Forelimb muscle (tissue), 1 donor: ENCODE measurements at regions not wholly inside any gene's neighbourhood (a gene's known extent, or its start where the extent isn't known, plus 50 kb on each side); places are given as distances from the start of the nearest gene placed in this dataset.

Experiments used
- DNase-seq: peaks from one replicate; pipeline ENCODE4 v3.0.0-alpha.2; 2013; ENCODE audit warnings: low read depth

DNA sequence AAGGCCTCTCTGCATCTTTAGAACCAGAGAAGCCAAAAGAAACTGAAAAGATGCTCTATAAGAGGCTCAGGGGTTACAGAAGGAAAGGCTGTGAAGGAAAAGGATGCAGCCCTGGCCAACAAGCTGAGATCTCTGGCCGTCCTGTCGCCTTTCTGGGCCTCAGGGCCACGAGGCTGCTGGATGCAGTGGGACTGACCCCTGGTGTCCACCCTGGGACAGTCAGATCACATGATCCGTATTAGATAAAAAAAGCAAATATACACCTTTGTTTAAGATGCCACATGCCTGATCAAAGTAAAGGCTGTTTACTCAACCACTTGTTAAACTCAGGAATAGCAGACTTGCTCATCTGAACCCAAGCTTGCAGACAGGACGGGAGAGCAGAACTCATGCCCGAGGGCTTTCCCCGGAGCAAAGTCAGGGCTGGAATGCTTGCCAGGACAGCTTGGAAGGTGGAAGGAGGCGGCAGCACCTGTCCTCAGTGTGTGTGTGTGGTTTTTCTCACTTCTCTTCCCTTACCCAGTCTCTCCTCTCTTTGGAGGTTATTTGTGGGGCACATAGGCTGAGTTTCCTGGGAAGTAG lies 206.5 kb upstream of the TSHZ3 start:
- no peak for DNase-seq

DNA sequence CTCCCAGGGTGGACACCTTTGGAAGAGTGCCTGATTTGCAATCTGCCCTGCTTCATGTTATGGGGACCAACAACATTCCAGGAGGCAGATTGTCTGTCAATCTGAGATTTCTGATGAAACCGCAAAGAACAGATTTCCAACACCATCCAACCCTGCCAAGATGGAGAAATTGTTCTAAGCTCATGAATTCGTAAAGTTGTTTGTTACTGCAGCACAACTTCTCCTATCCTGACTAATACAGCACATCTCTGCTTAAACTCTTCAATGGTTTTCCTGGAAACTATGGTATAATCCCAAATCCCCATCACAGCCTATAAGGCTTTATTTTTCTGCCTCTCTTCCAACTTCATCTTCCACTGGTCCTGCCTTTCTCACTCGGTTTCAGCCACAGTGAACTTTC lies 210.3 kb upstream of the TSHZ3 start:
- DNase-seq: no peak

DNA sequence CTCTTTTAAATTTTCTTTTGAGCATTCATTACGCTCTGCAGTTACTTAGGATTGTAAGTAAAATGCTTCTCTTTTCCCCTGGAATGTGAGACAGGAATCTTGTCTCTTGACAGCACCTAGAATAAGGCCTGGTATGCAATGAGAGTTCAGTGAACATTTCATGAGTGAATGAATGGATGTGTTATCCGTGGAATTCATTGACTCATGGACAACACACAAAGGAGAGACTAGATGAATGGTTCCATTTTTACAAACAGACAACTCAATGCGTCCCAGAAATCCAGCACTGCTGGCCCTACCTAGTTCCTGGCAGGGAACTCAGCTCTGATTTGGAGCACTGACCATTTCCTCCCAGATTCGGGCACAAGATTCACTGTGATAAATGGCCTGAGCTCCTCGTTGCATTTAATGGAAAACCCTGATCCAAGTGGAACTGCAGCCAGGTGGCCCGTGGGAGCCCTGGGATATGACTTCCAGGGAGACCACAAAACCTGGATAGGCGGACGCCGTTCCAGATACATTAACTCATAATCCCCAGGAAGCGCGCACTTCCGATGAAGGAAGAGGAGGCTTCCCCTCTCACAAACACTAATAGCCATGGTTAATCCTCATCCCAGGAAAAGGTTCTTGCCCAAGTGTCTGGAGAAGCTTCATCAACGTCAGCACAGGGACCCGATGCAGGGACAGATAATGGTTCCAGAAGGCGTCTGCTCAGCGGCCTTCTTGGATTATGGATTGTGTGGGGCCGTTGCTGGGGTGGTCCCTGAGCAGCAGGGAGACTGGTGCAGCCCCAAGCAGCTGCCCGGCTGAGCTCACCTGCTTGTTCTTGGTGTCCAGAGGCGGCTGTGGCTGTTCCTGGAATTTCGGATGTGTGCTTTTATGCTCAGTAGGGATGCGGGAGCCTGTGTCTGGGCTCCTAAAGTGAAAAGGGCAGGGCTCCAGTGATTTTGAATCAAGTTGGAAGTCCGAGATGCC lies 211.1 kb upstream of the TSHZ3 start:
- DNase-seq: no peak

DNA sequence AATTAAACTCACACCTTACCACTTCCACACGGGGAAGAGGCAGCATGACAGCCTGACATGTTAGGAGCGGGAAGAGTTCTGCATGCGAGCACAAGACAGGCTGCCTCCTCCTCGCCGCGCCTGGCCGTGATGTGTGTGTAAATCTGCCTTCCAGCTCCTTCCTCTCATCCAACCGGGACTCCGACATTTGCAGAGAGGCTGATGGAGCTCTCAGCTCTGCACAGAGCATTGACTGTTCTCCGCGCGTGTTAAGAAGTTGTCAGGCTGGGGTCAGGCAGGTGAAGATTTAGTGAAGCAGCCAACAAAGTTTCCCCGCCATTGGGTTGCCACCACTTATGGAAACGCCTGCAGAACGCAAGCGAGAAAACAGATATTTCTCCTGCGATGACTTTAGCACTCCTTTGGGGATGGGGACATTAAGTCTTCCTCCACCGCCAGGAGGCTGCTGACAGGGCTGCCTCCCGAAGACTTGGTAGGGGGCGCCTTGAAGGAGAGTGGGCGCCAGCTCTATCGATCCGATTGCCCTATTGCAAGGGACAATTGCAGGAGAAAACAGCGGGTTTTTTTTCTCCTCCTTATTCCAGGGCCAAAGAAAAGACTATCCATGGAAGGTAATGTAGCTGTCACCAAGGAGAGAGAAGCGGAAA lies 213.9 kb upstream of the TSHZ3 start:
- DNase-seq: no peak

DNA sequence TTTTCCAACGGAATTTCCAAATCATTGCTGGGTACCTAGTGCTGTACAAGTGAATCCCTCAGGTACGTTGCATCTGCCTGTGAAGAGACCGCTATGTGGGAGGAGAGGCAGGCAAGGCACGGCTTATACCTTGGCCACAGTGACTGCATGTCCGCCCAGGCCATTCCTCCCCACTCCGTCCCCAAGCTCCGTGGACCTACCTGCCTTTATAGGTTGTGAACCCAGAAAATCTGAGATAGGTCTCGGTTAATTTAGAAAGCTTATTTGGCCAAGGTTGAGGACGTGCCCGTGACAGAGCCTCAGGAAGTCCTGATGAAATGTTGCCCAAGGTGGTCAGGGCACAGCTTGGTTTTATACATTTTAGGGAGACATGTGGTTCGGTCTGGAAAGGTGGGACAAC lies 218.5 kb upstream of the TSHZ3 start:
- DNase-seq: no peak

DNA sequence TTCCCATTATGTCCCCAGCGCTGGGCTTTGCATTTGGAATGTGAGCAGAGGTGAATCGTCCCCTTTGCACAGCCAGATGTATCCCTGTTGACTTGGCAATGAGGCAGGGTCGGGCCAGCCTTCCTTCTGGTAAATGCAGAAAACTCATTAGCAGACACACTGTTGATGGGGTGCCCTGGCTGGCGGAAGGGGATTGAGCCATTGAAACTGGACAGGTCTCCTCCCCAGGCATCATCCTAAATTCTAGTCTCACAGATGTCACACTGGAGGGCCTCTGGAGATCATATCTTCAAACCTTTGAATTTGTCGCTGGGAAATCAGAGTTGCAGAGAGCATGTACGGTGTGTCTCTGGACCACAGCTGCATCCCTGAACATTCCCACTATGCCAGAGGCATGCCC lies 219.5 kb upstream of the TSHZ3 start:
- DNase-seq: no peak

DNA sequence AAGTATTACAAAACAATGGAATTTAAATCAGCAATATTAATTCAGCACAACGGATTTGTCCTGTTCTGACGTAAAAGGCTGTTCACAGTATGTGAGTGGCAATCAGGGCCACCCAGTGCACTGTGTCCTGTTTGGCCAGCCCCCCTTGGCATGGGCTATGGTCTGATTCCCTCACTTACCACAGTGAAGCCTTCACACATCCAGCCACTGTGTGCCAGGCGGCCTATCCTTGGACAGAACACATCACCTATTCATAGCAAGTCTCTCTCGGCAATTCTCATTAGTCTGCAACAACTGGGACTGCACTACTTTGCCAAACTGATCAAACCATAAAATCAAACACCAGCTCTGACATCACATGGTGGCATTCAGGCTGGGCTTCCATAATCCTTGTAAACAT lies 221.5 kb upstream of the TSHZ3 start:
- DNase-seq: no peak

DNA sequence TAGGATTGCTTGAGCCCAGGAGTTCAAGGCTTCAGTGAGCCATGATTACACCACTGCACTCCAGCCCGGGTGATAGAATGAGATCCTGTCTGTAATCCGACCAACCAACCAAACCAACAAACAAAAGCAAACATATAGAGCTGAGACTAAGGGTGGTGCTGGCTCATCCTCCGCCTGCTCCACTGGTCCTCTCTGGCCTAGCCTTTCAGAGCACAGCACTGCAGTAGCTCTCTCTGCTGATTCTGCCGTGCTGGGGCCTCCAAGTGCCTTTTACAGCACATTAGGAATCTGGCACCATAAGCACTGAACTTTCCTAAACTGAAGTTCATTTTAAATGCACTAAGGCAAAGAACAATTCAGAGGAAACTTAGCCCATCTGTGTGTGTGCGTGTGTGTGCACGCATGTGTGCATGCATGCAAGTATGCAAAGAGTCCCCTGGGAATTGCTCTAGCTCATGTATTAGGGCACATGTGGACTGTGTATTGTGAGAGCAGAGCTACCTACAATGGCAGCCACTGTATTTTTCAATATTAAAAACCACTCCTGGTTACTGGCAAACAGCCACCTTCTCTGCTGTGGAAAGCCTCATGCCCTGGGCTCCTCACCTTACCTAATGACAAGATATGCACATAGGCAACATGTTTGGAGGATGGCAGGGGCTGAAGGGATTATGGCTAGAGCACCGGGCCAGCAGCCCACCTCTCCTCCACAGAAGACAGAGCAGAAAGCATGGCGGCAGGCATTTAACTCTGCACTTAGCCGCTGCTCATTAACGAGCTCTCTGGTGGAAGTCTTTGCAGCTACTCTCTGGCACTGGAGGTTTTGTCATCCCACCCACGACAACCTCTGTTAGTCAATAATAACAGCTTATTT lies 223.1 kb upstream of the TSHZ3 start:
- no peak for DNase-seq

DNA sequence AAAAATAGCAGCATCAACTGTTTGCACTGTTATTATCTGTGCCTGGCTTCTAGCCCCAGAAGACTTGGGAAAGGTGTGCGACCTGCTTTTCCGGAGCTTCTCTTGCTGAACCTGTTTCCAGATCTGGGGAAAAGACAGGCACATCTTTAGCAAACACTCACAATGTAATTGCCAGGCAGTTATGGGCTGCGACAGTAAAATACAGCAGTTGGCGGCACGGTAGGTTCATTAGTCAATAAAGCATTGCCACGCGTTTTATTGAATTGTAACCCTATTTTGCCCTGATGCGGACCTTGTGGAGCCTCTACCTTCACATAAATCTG lies 223.7 kb upstream of the TSHZ3 start:
- DNase-seq: no peak

DNA sequence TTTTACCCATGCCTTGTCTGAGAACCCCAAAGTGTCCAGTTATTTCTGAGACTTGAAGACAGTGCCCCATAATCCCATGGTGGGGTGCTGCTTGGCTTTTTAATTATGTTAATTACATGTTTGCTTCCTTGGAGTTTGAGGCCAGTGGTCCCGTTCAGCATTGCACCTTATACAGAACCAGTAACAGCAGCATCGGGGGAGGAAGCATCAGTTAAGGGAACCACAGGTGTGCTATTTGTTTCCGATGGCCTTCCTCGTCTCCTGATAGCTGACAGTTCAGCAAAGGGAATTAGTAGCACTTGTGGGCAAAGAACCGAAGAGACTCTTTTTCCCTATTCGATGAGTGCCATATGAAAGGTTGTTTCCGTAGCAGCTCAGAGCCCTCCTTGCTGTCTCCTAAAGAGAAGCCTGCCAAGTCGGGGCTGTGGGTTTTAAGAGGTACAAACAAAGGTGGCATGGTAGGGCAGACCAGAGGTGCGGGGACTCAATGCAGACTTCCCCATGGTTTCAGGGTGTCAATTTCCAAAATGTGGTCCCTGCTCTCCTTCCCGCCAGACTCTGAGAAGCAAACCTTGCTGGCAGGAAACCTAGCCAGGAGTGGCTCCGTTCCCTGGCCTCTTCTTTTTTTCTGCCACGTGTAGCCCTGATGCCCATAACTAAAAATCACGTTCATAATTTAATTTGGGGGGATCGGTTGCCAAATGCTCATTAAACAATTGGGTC lies 225.2 kb upstream of the TSHZ3 start:
- DNase-seq: no peak

DNA sequence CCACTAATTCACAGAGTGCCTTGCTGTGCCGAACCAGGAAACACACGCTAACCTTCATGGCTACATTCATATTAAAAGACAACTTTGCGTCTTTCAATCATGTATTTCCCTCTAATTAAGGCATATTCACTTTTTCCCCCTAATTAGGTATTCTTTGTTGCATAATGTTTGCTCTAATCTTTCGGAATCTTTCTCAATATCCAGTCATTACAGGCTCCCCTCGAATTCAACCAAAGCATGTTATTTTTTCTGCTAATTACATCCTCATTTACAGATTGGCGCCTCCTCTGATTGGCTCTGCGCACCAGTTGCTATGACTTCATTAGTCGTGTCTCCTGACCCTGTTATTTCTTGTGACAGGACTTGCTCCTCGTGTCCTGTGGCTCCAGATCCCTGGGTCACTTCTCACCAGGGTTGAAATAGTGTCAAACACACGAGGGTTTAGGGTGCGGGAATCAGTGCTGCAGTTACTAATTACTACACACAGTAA lies 226.7 kb upstream of the TSHZ3 start:
- DNase-seq: no peak

DNA sequence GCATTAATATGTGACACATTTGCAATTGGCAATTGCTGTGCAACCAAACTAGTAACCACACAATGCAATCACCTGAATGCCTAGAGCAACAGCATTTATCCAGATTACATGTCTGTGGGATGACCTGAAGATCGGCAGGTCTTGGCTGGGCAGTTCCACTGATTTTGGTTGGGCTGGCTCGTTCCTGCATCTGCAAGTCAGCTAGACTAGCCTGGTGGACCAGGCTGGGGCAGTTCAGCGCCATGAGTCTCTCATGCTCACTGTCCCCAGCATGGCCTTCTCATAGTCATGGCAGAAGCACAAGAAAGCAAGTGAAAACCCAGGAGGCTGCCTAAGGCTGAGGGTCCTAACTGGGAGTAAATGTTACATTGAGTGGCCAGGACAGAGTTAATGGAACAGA lies 229.1 kb upstream of the TSHZ3 start:
- DNase-seq: no peak

DNA sequence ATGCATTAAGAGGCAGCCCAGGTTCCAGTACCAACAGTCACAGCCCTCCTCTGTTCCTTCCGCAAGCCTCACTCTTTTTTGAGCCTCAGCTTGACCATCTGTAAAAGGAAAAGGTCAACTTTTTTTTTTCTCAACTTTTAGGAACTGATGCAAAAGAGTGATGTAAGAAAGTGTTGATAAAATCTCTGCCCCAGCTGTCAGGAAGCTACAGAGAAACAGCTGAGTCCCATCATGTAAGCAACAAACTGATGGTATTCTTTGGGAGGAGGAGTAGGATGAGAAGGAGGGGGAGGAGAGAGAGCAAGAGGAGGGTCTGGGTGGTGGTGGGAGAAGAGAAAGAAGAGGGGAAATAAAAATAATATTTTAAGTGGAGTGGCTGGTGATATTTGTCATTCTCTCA lies 233.9 kb upstream of the TSHZ3 start:
- no peak for DNase-seq

DNA sequence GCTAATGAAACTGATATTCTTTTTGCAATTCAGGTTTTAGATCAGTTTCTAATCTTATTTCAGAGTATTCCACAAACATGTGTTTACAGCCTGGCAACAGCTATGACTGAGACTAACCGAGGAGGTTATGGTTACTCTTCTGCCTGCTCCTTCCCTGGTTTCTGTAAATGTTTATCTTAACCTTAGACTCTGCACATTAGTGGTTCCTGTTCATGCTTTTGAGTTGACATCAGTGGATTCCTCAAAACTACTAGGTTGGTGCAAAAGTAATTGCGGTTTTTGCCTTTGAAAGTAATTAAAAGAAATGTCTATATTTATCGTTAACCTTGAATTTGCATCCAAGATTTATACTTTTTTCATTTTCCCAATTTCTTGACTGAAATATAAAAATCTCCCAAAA lies 237.0 kb upstream of the TSHZ3 start:
- no peak for DNase-seq

DNA sequence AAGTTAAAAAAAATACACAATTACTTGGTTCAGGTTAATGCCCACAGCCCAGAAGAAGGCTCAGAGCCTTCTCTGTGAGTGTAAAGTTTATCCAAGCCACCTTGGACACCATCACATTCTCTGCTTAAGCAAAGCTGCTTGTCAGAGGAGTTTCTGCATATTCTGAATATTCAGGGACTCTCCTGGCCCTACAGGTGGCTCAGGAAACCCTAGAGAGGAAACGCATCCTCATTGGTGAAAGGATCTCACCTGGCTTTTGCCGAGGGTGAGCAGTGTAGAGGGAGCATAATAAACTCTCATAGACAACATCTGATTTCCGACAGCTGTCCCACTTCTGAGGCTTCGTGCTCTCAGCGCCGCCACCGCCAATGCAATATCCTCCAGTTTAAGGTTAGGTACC lies 239.9 kb upstream of the TSHZ3 start:
- no peak for DNase-seq

DNA sequence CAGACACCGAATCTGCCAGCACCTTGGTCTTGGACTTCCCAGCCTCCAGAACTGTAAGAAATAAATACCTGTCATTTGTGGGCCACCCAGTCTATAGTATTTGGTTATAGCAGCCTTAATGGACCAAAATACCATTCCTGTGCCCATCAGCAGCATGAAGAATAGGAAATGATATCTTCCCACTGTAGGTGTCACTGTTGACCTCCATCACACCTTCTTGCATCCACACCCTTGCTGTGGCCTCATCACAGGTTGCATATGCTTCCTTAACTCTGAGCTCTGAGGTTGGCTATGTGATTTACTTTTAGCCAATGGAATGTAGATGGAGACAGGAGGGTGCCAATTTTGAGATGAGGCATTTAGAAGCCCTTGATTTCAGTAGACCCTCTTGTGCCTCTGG lies 242.0 kb upstream of the TSHZ3 start:
- DNase-seq: no peak

DNA sequence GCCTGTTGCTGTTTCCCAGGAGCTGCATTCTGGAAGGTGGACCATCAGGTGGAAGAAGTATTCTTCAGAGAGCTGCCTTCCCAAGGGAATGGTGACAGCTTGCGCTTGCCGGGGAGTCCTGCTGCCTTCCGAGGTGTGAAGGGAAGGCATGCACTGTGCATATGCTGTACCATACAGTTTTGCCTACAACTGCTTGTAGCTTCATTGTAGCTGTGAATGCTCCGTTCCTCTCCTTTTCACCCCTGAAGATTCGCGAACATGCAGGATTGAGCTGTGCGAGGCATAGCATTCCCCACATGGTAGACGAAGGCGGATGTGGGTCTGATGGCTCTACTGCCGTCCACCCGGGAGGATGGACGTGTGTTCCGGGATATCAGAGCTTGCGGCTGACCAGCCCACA lies 243.2 kb upstream of the TSHZ3 start:
- no peak for DNase-seq

DNA sequence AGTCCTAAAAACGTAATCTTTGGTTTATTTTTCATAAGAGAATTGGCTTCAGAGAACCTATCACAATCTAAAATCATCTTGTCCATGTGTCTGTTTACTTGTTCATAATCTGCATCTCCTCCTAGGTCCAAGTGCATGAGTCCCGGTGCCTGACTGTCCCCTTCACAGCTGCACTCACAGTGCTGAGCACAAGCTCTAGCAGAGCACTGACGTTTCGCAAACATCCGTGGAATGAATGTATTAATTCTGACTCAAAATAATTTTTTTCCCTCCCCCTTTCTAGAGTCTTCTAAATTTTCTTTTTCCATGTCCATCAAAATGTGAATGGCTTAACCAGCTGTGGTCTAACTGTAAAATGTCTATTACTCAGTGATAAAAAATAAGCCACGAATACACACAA lies 245.5 kb upstream of the TSHZ3 start:
- DNase-seq: no peak

DNA sequence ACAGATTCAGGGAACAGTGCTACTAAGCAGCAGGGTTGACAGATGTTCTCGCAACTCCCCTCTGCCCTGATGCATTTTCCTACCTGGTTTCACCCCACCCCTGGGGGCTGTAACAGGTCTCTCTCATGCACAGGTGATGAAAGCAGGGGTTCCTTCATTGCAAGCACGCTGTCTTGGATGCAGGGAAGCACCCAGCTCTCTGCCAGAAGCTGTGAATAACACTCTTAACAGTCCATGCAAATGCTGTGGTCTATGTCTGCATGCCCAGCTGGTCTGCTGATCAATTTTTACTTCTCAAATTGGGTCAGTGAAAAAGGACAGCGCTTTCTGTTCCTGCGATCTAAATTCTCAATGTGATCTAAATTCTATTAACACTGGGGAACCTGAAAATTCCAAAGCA lies 246.3 kb upstream of the TSHZ3 start:
- no peak for DNase-seq

DNA sequence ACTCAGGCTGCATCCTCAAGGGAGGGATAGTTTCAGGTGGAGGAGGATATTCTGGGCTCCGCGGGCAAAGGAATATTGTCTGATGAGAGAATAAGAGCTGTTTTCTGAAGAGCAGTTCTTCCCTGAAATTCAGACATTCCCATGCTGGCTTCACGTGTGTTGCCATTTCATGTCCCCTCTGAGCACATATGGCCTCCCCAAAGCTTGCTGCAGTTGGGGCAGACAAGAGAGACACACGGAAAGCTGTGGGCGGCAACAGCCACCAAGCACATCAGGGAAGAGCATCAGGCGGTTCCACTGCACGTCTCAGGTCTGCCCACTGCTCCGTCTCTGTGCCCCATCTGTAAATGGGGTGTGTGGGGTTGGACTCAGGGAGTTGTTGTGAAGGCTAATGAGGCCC lies 247.5 kb upstream of the TSHZ3 start:
- no peak for DNase-seq

DNA sequence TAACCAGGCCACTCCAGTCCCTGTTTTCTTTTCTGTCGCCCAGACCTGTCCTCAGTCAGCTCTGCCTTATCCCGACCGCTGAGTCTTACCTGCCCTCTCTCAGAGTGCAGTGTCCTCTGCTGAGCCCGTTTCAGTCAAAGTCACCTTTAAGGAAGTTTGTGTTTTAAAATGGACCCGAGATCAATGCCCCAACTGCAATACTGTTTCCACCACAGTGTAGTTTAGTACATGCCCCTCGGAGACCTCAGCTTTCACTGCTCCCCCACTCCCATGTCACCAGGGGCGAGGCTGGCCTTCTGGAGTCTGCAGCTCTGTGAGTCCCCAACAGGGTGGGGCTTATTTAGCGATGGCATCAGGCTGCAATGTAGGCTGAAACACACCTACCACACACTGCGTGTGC lies 248.4 kb upstream of the TSHZ3 start:
- DNase-seq: no peak
